ENCODE measurements at regions not wholly inside any gene's neighbourhood (a gene's known extent, or its start where the extent isn't known, plus 50 kb on each side); places are given as distances from the start of the nearest gene placed in this dataset.

GRCh38 chr18:40687399-40687798 lies 1267.6 kb upstream of the PIK3C3 start:
- Histone ChIP-seq H3K4me3 (no peak overlapping the region), H3K9me3 (no peaks in the 10 kb centered on the region), H3K27ac (no peak overlapping the region), H3K27me3 (no peaks in the 10 kb centered on the region), H3K4me1 (ENCODE audit: insufficient read depth) (no peaks in the 10 kb centered on the region), H3K36me3 (no peaks in the 10 kb centered on the region)
- WGBS, 3 donors = 56 to 61% (median 57%) methylated on average over 2 of the region's 2 CpGs
- no peak for DNase-seq
- TF ChIP-seq POLR2A (IDR thresholded peaks at IDR 0.05) = no peak
- no peak for TF ChIP-seq CTCF (IDR thresholded peaks at IDR 0.05)
- intact Hi-C loops (cut with DNase I) = no loop called here

- Histone ChIP-seq H3K4me1 (ENCODE audit: insufficient read depth) (no peaks in the 10 kb centered on the region), H3K4me3 (no peak overlapping the region), H3K27me3 (no peaks in the 10 kb centered on the region), H3K27ac (no peak overlapping the region), H3K9me3 (no peaks in the 10 kb centered on the region), H3K36me3 (no peaks in the 10 kb centered on the region)
- DNase-seq = no peak
- 20 to 27% (median 22%) methylated on average over 3 of the region's 3 CpGs for WGBS, 3 donors
- intact Hi-C loops (cut with DNase I) = no loop called here
- TF ChIP-seq CTCF (IDR thresholded peaks at IDR 0.05) (no peak), POLR2A (IDR thresholded peaks at IDR 0.05) (no peak), EP300 (IDR thresholded peaks at IDR 0.05) (no peak)
These were observed 1268.2 kb upstream of the PIK3C3 start for GRCh38 chr18:40686836-40687235.

GRCh38 chr18:40685219-40685618 lies 1269.8 kb upstream of the PIK3C3 start:
- TF ChIP-seq CTCF (IDR thresholded peaks at IDR 0.05) = no peak
- no peak for TF ChIP-seq POLR2A (IDR thresholded peaks at IDR 0.05)
- TF ChIP-seq EP300 (IDR thresholded peaks at IDR 0.05) = no peak
- no peaks in the 10 kb centered on the region for H3K9me3 ChIP-seq

GRCh38 chr18:40678318-40678717 lies 1276.7 kb upstream of the PIK3C3 start:
- no peak for DNase-seq
- no peaks in the 10 kb centered on the region for H3K36me3 ChIP-seq
- 89 to 94% (median 92%) methylated on average over 2 of the region's 2 CpGs for WGBS, 3 donors
- H3K4me1 ChIP-seq (ENCODE audit: insufficient read depth) = no peaks in the 10 kb centered on the region
- H3K27ac ChIP-seq = no peak overlapping the region
- TF ChIP-seq EP300 (IDR thresholded peaks at IDR 0.05) (no peak), CTCF (IDR thresholded peaks at IDR 0.05) (no peak), POLR2A (IDR thresholded peaks at IDR 0.05) (no peak)
- intact Hi-C loops (cut with DNase I) = no loop called here
- no peaks in the 10 kb centered on the region for H3K9me3 ChIP-seq
- H3K27me3 ChIP-seq = no peaks in the 10 kb centered on the region
- H3K4me3 ChIP-seq = no peak overlapping the region

More at GRCh38 chr18:40685219-40685618, 1269.8 kb upstream of the PIK3C3 start:
- intact Hi-C loops (cut with DNase I) = no loop called here
- WGBS, 3 donors = 78 to 91% (median 89%) methylated on average over 2 of the region's 2 CpGs
- no peak overlapping the region for H3K27ac ChIP-seq
- no peak overlapping the region for H3K4me3 ChIP-seq
- no peaks in the 10 kb centered on the region for H3K4me1 ChIP-seq (ENCODE audit: insufficient read depth)
- no peak for DNase-seq
- no peaks in the 10 kb centered on the region for H3K27me3 ChIP-seq
- no peaks in the 10 kb centered on the region for H3K36me3 ChIP-seq

GRCh38 chr18:40676668-40677067 lies 1278.4 kb upstream of the PIK3C3 start:
- no peaks in the 10 kb centered on the region for H3K36me3 ChIP-seq
- no peaks in the 10 kb centered on the region for H3K27me3 ChIP-seq
- no peak overlapping the region for H3K4me3 ChIP-seq
- intact Hi-C loops (cut with DNase I) = no loop called here
- 0 to 51% (median 35%) methylated on average over 1 of the region's 1 CpG for WGBS, 3 donors
- TF ChIP-seq POLR2A (IDR thresholded peaks at IDR 0.05) = no peak
- no peak for TF ChIP-seq CTCF (IDR thresholded peaks at IDR 0.05)
- no peak for TF ChIP-seq EP300 (IDR thresholded peaks at IDR 0.05)
- no peak overlapping the region for H3K27ac ChIP-seq
- no peak for DNase-seq
- no peaks in the 10 kb centered on the region for H3K9me3 ChIP-seq
- no peaks in the 10 kb centered on the region for H3K4me1 ChIP-seq (ENCODE audit: insufficient read depth)

Measured in ovary (tissue), 7 donors.